NCI-H82 treated with DMSO at 0.1 percent for 48 hours (cell line): ENCODE measurements at regions not wholly inside any gene's neighbourhood (a gene's known extent, or its start where the extent isn't known, plus 50 kb on each side); places are given as distances from the start of the nearest gene placed in this dataset.

Experiments
- DNase-seq: peaks from one replicate; lab custom pipeline; 2025; ENCODE audit not compliant: unreplicated experiment; lab: John Stamatoyannopoulos, UW

DNA sequence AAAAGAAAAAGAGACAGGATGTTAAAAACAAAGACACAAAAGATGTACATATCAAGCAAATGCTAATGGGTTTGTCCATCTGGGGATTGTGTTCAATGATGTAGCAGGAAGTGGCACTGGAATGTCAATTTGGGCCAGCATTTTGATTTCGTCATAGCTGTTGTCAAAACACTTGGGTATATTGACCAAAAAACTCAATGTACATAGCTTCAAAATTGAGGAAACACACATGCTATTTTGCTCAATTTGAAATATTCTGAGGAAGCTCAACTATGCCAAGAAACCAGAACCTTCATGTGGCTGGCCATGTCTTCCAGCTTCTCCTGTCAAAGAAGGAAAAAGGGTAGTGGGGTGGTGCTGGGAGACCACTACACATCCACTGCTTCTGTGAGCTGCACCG is 212.7 kb upstream of the GHITM start:
- DNase-seq, result no peak

DNA sequence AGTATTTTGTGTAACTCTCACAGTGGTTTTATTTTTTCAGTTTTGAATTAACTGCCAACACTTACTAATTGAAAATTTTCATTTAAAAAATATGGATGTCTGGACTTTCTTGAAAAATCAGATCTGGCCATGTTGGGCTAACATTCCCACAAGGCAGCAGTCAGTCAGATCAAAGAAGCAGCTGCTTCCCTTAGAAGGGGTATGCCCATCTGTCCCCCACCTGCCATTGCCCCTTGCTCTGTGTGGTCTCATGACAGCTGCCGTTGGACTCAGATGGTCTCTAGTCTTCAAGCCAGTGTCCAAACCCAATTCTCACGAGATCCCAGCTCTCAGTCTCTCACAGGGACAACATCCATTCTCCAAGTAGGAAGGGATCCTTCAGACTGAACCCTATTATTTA is 212.1 kb upstream of the GHITM start:
- DNase-seq, result no peak

DNA sequence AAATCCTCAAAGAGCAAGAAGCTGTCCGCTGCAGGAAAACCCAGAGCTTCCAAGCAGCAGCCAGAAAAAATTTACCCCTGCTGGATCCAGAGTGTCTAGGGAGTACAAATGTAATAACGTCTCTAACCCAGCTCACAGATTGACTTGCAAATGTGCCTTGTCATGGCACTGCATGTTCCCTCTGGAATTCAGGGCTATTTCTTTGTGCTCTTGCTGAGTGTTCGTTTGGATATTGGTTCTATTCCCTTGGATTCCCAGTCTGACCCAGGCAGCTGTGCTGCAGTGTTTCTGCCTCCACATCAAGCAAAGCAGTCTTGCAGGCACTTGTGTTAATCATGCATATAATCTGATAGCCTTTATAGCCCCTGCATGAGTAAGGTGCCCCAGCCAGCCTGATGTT is 209.9 kb upstream of the GHITM start:
- DNase-seq, result no peak

DNA sequence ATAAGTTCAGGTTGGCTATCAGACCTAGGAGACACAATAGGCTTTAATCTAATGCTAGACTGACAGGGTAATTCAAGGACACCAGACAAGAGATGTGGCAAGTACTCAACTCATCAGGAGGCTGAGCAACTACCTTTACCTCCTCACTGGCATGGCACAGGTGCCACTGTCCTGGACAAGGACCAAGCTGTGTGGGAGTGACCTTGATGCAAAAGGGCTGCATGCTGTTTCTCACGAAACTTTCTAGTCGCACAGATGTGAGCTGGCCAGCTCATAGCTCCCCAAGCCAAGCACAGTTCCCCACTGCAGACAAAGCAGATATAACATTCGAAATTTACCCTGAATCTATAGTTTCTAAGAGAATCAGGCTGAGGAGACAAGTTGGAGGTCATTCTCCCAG is 207.6 kb upstream of the GHITM start:
- DNase-seq, result no peak

DNA sequence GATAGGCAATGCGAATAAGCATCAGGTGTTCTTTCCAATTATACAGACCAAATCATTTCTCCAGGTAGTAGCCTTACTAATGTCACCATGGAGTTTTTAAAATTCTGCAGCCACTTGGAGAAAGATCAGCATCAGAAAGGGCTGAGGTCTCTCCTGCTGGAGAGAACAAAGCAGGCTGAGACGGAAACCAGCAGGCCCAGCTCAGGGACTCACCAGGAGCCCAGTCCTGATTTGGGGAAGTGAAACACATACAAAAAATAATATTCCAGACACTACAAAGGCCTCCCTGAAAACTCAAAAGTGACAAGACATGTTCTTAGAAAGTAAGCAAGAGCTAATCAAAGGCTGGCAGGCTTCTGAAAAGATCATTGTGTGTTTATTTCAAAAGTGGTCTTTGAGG is 207.1 kb upstream of the GHITM start:
- DNase-seq, result no peak

DNA sequence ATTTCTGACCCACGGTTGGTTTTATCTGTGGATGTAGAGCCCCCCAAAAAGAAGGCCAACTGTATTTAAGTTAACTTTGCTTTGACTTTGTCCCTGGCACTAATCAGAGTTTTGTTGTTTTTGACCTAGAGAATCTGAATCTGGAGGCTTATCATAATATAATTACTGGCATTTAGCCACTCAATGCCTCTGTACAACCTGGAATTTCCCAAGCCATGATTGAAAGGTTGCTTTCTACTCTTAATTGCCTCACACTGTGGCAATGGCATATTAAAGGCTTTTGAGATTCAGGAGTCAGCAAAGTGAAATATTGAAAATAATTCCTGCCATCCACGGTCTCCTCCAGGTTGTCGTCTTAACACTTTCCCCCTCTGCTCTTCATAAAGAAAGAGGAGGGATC is 205.2 kb upstream of the GHITM start:
- peak; percentile 27 for DNase-seq

DNA sequence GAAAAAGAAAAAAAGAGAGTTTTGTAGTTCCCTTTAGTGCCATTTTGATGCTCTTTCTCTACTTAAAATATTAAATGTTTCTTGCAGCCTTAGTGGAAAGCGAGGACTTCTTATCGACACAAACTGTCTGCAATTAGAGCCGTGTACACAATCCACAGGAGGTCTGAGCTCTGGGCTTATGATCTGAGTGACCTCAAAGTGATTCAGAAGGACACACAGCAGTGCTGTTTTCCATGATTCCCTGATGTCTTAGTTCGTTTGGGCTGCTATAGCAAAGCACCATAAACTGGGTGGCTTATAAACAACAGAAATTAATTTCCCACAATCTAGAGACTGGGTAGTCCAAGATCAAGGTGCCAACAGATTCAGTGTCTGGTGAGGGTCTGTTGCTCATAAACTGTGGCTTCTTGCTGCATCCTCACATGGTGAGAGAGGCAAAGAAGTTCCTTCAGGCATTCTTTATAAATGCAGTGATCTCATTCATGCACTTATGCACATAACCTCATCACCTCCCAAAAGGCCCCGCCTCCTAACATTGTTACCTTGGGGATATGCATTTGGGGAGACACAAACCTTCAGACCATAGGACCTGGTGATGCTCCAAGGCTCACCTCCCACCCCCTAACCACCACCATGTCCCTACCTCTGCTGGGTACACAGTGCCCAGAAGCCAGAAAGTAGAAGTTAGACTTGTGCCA is 204.5 kb upstream of the GHITM start:
- no peak for DNase-seq

DNA sequence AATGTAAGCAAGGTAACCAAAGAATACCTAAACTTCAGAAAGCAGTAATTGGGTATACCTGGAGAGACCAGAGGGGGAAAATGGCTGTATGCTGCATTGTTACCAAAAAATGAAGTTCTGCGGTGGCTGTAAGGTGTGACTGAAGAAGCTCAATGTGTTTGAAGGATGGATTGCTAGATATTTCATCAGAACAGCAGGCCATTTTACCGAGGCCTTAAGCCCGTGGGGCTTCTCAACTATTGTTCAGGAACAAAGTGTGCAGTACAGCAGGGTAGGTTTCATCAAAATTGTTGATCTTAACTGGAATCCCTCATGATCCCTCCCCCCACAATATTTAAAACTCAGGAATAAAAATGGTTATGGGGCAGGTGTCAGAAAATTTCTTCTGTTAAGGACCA is 204.0 kb upstream of the GHITM start:
- no peak for DNase-seq

DNA sequence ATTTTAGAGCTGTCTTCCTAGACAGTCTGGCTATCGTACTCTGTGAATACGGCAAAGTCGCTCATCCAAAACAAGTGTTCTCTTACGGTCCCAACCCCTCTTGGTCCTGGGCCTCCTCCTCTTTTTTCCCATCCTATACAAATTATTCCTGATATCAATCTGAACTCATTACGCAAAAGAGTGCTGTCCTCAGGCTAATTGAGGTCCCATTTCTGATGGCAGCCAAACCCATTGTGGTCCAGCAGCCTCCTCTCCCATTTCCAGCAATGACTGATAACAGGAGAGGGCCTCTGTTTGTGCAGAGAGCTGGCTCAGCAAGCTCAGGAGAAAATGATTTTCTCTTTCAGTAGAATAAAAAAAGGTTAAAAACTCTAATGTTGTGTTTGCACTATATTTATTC is 203.4 kb upstream of the GHITM start:
- no peak for DNase-seq

DNA sequence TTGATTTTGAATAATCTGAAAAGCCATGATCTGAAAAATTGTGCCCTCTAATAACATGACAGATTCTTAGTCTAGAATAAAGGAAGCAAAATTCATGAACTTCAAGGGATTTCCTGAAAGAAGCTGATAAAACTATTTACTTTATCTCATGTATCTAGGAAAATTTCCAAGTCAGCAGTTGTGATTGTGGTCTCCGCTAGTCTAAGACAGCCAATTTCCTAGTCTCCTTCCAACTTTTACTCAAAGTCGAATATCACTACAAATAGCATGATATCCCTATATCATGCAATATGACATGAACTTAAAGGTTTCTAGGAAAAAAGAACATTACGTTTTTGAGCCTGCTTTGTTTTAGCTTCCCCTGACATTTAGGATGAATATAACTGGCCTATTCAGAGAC is 202.1 kb upstream of the GHITM start:
- DNase-seq, result no peak

DNA sequence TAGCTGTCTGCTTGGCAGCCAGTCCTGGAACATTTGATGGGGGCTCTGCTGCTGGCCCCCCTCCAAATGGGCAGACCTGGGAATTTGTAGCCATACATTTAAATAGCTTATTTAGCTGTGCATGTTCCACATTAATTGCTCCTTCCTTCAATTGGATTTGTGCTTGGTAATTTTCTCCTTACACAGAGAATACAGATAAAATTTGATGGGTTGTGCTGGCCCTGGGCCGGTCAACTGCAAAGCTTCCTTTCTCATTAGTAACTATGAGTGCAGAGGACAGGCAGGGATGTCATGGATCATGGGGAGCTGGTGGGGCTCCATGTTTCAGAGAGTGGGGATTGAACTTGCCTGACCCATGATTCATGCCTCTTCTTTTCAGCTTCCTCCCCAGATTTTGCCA is 201.5 kb upstream of the GHITM start:
- no peak for DNase-seq

DNA sequence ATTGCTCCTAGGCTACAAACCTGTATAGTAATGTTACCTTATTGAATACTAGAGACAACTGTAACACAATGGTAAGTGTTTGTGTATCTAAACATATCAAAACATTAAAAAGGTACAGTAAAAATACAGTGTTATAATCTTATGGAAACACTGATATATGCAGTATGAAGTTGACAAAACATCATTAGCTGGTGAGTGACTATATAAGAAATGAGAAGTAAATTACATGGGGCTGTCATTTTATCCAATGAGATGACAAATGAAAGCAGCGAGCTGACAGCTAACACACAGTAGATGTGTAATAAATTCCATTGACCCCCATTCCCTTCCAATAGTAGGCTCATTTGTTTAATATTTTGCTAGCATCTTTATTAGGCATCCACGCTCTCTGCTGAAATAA is 198.1 kb upstream of the GHITM start:
- no peak for DNase-seq

DNA sequence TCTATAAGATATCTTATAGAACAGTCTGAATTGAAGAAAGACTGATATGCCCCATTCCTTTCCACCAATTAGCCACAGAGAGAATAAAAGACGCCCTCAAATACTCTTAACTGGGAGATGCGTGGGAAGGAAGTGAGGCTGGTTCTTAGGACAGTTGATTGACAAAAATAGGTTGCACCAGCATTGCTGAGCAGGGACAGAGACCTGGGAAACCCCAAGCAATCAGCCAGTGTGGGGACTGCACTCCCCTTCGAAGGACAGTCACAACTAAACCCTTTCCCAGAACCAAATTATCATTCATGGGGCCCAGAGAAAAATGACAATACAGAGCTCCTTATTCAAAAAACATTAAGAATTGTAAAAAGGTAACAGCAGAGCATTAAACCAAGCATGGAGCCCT is 196.9 kb upstream of the GHITM start:
- no peak for DNase-seq

DNA sequence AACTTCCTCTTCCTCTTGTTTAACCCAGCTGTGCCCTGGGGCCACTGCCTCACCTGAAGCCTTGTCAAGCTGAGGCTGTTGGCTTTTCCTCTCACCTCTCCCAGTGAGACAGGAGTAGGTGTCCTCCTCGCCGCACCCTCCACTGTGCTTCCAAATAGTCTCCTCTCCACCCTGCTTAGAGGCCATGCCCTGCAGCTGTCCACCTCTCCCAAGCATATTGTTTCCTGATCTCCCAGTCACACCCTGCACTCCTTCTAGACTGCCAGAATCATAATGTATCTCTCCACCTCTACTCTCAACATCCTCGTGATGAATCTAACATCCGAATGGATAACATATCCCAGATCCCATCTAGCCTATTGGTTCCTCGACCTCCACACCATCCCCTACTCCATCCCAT is 196.3 kb upstream of the GHITM start:
- no peak for DNase-seq

DNA sequence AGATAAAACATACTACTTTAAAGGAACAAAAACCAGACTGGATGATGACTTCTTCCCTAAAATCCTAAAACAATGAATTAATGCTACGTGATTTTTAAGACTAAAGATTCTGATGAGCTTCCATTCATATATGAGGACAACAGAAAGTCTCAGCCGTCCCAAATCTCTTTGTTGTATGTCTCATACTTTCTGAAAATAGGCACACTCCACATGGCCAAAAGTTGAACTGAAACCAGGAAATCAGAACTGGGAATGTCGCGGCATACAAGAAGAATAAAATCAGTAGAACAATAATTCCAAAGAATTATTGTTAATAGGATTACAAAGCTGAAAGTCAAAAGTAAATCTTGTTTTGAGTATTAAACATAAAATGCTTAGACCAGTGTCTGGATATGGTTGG is 195.4 kb upstream of the GHITM start:
- DNase-seq, result no peak

DNA sequence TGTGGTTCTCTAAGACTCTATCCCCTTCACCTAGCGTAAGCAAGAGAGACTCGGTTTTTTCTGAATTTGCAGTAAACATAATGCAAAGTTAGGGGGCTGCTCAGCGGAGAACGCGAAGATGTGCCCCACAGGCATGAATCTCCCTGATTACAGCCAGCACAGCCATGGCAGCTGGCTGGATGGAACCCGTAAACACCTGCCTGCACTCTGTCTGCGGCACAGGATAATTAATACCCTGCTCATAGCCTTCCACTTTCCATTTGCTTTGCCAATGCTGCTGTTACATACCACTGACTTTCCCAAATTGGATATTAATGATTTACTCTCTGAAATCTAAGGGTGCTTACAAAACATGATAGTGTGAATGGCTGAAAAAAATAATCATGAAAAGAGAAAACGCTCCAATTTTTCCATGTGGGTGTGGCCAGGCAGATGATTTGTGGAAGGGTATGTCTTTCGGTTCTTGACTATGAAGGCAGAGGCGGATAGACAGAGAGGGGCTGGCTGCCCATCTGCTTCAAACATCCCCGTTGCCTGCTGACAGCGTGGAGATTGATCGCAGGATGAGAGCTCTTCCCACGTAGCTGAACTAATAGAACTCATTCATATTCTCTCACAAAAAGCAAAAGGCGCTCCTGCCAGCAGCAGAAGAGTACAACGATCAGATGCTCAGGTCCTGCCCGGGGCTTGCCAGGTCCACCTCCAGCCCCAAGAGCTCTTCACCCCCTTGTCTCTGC is 193.2 kb upstream of the GHITM start:
- no peak for DNase-seq

DNA sequence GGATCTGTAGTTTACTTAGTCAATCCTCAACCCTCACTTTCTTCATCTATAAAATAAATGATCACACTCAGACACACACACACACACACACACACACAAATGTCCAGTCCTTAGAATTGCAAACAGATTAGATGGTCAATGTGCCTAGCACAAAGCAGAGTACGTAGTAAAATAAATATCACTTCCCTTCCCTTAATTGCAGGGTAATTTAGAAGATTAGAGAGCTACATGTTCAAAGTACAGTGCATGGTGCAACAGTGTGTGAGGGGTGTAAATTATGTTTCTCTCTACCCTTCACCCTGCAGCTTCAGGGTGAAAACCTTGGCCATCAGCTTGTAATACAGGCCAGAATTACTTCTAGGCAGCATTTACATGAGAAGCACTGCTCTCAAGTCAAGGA is 187.0 kb upstream of the GHITM start:
- no peak for DNase-seq

DNA sequence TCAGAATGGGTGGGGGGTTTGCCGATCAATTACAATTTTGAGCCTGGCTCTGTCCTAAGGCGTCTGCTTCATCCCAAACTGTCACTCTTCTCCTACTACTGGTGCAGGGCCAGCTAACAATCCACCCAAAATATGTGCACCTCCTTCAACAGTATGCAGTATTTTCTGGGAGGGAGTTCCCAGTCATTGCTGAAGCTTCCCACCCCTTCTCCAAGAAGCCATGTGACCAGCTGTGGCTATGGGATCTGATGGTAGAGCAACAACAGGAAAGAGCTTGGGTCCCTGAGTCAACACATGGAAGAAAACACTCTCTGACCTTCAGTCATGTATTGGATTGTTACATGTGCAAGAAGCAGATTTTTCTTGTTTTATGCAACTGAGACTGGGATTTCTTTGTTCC is 185.7 kb upstream of the GHITM start:
- no peak for DNase-seq

DNA sequence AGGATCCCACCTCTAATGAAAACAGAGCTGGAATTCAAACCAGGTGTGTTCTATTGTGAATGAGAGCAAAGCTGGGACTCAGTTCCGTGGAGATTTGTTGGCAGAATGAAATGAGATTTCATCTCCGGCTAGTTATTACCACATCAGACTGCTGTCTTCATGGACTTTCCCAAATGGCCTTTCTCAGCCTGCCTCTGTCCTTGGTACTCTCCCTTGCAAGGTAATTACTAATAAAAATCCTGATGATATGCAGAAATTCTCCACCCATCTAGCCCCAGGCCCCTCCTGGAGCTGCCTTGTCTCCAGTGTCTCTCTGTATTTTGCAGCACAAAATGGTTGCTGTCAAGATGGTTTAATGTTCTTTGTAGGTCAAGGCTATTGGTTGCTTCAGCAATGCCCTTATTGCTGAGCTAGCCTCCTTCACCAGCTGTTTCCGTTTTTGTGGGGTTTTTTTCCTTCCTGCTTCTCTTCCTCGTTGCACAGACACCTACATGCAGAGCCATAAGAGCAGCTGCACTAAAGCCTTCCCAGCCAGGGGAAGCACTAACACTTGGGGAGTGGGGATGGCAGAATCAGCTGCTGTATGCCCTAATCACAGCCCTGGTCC is 185.0 kb upstream of the GHITM start:
- DNase-seq, result no peak

DNA sequence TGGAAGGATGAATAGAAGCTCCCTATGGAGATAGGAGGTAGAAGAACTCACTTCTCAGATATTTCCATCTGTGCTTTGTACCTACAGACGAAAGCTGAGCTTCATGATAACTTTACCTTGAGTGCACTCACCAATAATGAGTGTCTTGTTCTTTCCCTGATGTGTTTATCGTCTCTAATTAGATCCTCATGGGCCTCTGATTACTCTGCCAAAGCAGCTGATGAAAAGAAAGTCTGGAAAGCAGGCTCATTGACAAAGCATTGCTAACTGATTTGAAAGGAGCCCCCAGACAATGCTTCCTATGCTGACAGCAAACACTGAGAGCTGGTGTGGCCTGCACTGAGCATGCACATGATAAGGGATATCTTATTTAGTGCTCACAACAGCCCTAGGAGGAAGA is 183.9 kb upstream of the GHITM start:
- DNase-seq, result no peak

DNA sequence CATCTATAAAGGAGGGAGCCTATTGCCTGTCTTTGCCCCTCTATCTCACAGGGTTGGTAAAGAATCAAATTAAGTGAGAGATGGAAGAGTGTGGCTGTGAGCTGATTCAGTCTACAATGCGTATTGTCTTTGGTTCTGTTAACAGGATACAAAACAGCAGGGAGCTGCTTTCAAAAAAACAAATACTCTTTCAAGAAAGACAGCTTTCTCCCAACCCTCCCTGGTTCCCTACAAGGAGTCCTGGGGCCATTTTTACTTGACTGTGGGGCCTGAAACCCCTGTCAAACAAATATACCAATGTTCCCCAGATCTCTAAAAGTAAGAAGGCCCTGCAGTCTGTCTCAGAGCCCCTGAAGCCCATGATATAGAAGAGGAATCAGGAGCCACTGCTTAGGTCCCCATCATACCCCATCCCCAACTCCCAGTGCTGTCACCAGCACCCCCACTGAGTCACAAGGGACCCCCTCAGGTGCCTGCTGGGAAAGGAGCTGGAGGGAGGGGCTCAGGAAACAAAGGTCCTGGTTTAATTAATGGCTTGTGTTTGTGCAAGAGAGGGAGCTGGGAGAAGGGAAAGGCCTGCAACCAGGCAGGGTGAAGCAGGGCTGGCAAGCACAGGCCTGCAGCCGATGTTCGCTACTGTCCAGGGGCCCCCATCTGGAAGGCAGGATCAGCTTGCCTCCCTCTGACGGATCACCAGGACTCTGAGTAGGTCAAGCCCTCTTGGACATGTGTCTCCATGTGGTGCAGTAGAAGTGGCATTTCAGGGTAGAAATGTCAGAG is 182.0 kb upstream of the GHITM start:
- no peak for DNase-seq

DNA sequence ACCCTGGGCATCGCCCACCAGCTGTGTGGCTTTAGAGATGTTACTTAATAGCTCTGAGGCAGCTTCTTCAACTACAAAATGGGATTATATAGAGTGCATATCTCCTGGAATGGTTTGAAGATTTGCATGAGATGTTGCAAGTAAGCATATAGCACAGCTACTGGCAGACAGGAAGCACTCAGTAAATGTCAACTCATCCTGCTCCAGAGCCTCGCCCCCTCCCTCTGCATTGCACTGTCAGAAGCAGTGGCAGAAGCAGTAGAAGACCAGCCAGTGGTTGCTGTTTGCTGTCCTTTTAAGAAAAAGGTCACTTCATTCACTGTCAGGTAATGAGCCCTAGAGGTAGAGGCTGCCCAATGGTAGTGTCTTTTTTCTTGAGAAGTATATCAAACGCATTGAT is 180.0 kb upstream of the GHITM start:
- DNase-seq, result no peak
